IMR-90 (cell line): ENCODE measurements at regions not wholly inside any gene's neighbourhood (a gene's known extent, or its start where the extent isn't known, plus 50 kb on each side); places are given as distances from the start of the nearest gene placed in this dataset.
A peak's percentile ranks its signal among the peaks of the same experiment; 100 is the strongest.

ENCODE experiments used
- ATAC-seq: fragments of 200-7000 bp; cut with Tn5 transposase; 2 replicates; pipeline ENCODE4 v1.9.1; 2020; ENCODE audit warnings: low read depth, mild to moderate bottlenecking, moderate library complexity
- BruUV-seq: library from RNA; stranded (reverse); fragments of 400-500 nt; replicated peaks from 2 replicates; lab custom pipeline; 2021; lab: Mats Ljungman, UMichigan
- CTCF ChIA-PET: fragments of 300-600 bp; formaldehyde crosslinking; extraction: SDS; loops from one replicate; lab custom pipeline; 2021; ENCODE audit warnings: antibody characterized with exemption; lab: Yijun Ruan, JAX
- POLR2A ChIA-PET: fragments of 300-600 bp; sonication (Branson Sonifier 250); formaldehyde crosslinking; loops from one replicate; lab custom pipeline; 2022; ENCODE audit warnings: antibody characterized with exemption; ENCODE audit not compliant: unreplicated experiment; lab: Charles Lee
- DNase-seq: peaks from one replicate; pipeline ENCODE4 v3.0.0; 2013
- H2AFZ ChIP-seq: replicated peaks from 2 replicates; pipeline ENCODE3; 2013; ENCODE audit warnings: low read length, mild to moderate bottlenecking; ENCODE audit not compliant: poor library complexity
- H2AK5ac ChIP-seq: 2 replicates; pipeline ENCODE4 v1.6.1; 2013; ENCODE audit warnings: low read depth, low read length, inconsistent platforms
- H2AK9ac ChIP-seq: replicated peaks from 2 replicates; pipeline ENCODE3; 2013; ENCODE audit warnings: mild to moderate bottlenecking, low read depth, low read length, moderate library complexity; ENCODE audit not compliant: poor library complexity
- H2BK120ac ChIP-seq: 2 replicates; pipeline ENCODE4 v1.6.1; 2013; ENCODE audit warnings: low read depth, low read length, inconsistent platforms
- H2BK15ac ChIP-seq: 3 replicates; pipeline ENCODE4 v1.6.1; 2013; ENCODE audit warnings: low read depth, low read length, inconsistent platforms
- H2BK20ac ChIP-seq: 2 replicates; pipeline ENCODE4 v1.6.1; 2013; ENCODE audit warnings: low read depth, mild to moderate bottlenecking, inconsistent platforms, low read length, moderate library complexity
- H2BK5ac ChIP-seq: 2 replicates; pipeline ENCODE4 v1.6.1; 2013; ENCODE audit warnings: mild to moderate bottlenecking, low read depth, low read length, inconsistent platforms; ENCODE audit not compliant: poor library complexity, severe bottlenecking
- H3K14ac ChIP-seq: replicated peaks from 2 replicates; pipeline ENCODE4 v1.6.1; 2013; ENCODE audit warnings: low read depth, low read length, inconsistent platforms
- H3K18ac ChIP-seq: 2 replicates; pipeline ENCODE4 v1.6.1; 2013; ENCODE audit warnings: low read depth, low read length, control low read depth
- H3K23ac ChIP-seq: 2 replicates; pipeline ENCODE4 v1.6.1; 2013; ENCODE audit warnings: low read depth, low read length, inconsistent platforms
- H3K27ac ChIP-seq: 2 replicates; pipeline ENCODE4 v1.5.1; 2013; ENCODE audit warnings: mild to moderate bottlenecking, control low read depth, low read length; ENCODE audit not compliant: insufficient read depth
- H3K27me3 ChIP-seq: 2 replicates; pipeline ENCODE4 v1.6.1; 2013; ENCODE audit warnings: low read length; ENCODE audit not compliant: control insufficient read depth, insufficient read depth
- H3K36me3 ChIP-seq: 2 replicates; pipeline ENCODE4 v1.6.1; 2013; ENCODE audit warnings: low read length, mixed read lengths; ENCODE audit not compliant: control insufficient read depth, insufficient read depth
- H3K4ac ChIP-seq: 2 replicates; pipeline ENCODE4 v1.6.1; 2013; ENCODE audit warnings: low read depth, low read length, inconsistent platforms
- H3K4me1 ChIP-seq: 2 replicates; pipeline ENCODE4 v1.6.1; 2013; ENCODE audit warnings: low read length, mixed read lengths; ENCODE audit not compliant: control insufficient read depth, insufficient read depth
- H3K4me2 ChIP-seq: 2 replicates; pipeline ENCODE4 v1.6.1; 2013; ENCODE audit warnings: low read depth, mild to moderate bottlenecking, control low read depth, low read length, moderate library complexity
- H3K4me3 ChIP-seq: 2 replicates; pipeline ENCODE4 v1.5.1; 2013; ENCODE audit warnings: low read depth, mild to moderate bottlenecking, control low read depth, low read length, moderate library complexity; ENCODE audit not compliant: insufficient read depth
- H3K56ac ChIP-seq: 2 replicates; pipeline ENCODE4 v1.6.1; 2013; ENCODE audit warnings: low read length, inconsistent platforms; ENCODE audit not compliant: insufficient read depth; ENCODE audit errors: extremely low read depth
- H3K79me1 ChIP-seq, 2 experiments: 2 replicates each; pipeline ENCODE4 v1.6.1; 2013; ENCODE audit warnings: low read length in 2 of 2, inconsistent platforms in 1 of 2, low read depth in 1 of 2
- H3K9ac ChIP-seq: 2 replicates; pipeline ENCODE4 v1.6.1; 2013; ENCODE audit warnings: low read depth, low read length, control low read depth
- H3K9me1 ChIP-seq: 2 replicates; pipeline ENCODE4 v1.6.1; 2013; ENCODE audit warnings: low read length, inconsistent platforms; ENCODE audit not compliant: insufficient read depth
- H3K9me3 ChIP-seq: 2 replicates; pipeline ENCODE4 v1.6.1; 2013; ENCODE audit warnings: low read length; ENCODE audit not compliant: control insufficient read depth, insufficient read depth
- H4K20me1 ChIP-seq: 2 replicates; pipeline ENCODE4 v1.6.1; 2013; ENCODE audit warnings: low read length, inconsistent platforms; ENCODE audit not compliant: insufficient read depth
- H4K5ac ChIP-seq: 2 replicates; pipeline ENCODE4 v1.6.1; 2013; ENCODE audit warnings: mild to moderate bottlenecking, low read depth, low read length, control low read depth
- H4K8ac ChIP-seq, 2 experiments: 2 replicates each; pipeline ENCODE4 v1.6.1; 2013; ENCODE audit warnings: low read depth in 2 of 2, low read length in 2 of 2, control low read depth in 1 of 2, inconsistent platforms in 1 of 2
- H4K91ac ChIP-seq: 2 replicates; pipeline ENCODE4 v1.6.1; 2013; ENCODE audit warnings: low read depth, low read length, inconsistent platforms; ENCODE audit not compliant: insufficient read depth
- BHLHE40 ChIP-seq: fragments of 150-350 bp; IDR thresholded peaks from 2 replicates; pipeline ENCODE4 v1.6.1; 2016; ENCODE audit warnings: mild to moderate bottlenecking, low read depth, low read length
- CEBPB ChIP-seq: IDR thresholded peaks from 2 replicates; pipeline ENCODE4 v1.6.1; 2012; ENCODE audit warnings: low read depth, low read length, improper control_type of control experiment
- FOS ChIP-seq: fragments of 150-350 bp; IDR thresholded peaks from 2 replicates; pipeline ENCODE4 v1.6.1; 2016; ENCODE audit warnings: low read depth, low read length
- MAZ ChIP-seq: IDR thresholded peaks from 2 replicates; pipeline ENCODE4 v1.6.1; 2012; ENCODE audit warnings: low read depth, mild to moderate bottlenecking, low read length, improper control_type of control experiment, moderate library complexity, borderline replicate concordance
- MXI1 ChIP-seq: IDR thresholded peaks from 2 replicates; pipeline ENCODE4 v1.6.1; 2012; ENCODE audit warnings: low read depth, mild to moderate bottlenecking, low read length, moderate library complexity, borderline replicate concordance
- RCOR1 ChIP-seq: IDR thresholded peaks from 2 replicates; pipeline ENCODE4 v1.6.1; 2012; ENCODE audit warnings: mild to moderate bottlenecking, low read length, improper control_type of control experiment; ENCODE audit not compliant: insufficient replicate concordance
- RFX5 ChIP-seq: IDR thresholded peaks from 2 replicates; pipeline ENCODE4 v1.8.0; 2012; ENCODE audit warnings: low read depth, mild to moderate bottlenecking, low read length, moderate library complexity
- WGBS, 2 experiments: methylation state at CpG; one replicate each; pipeline versions ENCODE4 v1.1.5 to v1.1.7; 2013; ENCODE audit warnings: missing lambda C conversion rate in 2 of 2; ENCODE audit not compliant: insufficient read length in 1 of 2; ENCODE audit errors: extremely low coverage in 2 of 2; 5-methylcytosine and 5-hydroxymethylcytosine counted together
- dilution Hi-C: fragments of 300-500 bp; cut with HindIII; formaldehyde crosslinking; loops from one replicate; pipeline ENCODE4 v1.14.3; 2018; ENCODE audit warnings: low sequenced_read_pairs; ENCODE audit not compliant: unreplicated experiment
- in situ Hi-C: fragments of 300-500 bp; cut with MboI; formaldehyde crosslinking; loops from 3 replicates; pipeline ENCODE4 v1.14.3; 2019; ENCODE audit warnings: low sequenced_read_pairs, inconsistent platforms, mixed read lengths
- intact Hi-C: fragments of 100-400 bp; cut with micrococcal nuclease; formaldehyde crosslinking; loops from 2 replicates; pipeline ENCODE4 v1.10.0; 2022
- TF ChIP-seq, protein P1 (sequence below): fragments of 150-350 bp; IDR thresholded peaks from 2 replicates; pipeline ENCODE4 v1.6.1; 2016; ENCODE audit warnings: low read depth, mild to moderate bottlenecking, low read length, moderate library complexity, borderline replicate concordance
- TF ChIP-seq, protein P2 (sequence below): conservative IDR thresholded peaks from 2 replicates; pipeline ENCODE4 v1.5.1; 2012; ENCODE audit warnings: mild to moderate bottlenecking, low read depth, low read length, improper control_type of control experiment

DNA sequence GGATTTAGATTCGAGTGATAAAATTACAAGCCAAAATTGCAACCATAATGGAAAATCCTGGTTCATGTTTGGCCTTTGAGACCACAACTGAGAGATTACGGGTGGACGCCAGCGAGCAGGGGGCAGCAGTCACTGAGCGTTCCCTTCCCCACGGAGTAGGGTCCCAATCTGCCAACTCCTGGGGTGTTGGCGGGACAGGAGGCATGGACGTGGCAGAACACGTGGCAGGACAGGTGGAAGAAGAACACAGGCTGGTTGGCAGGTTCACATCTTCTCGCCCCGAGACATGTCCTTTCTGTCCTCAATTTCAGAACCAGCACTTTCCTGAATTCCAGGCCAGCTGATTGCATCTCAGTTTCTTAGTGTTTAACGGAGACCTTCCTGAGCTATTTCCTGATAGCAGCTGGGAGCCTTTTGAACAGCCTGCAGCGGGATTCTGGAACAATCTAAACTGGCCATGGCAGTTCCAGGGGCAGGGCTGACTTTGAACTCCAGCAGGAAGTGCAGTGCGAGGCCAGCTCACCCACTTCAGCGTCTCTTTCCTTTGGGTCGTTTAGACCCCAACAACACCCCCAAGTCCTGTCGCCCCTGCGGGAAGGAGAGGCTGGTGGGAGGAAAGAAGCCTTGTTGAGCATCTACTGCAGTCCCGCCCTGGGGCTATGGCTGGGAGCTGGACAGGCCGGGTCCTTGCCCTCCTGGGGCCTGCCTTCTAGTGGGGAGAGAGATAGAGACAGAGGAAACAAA lies 159.1 kb upstream of the FOXF1 start:
- POLR2A ChIA-PET: no interaction called here

More for the DNA sequence above, 159.1 kb upstream of the FOXF1 start:
- Histone ChIP-seq H4K20me1 (no peaks in the 10 kb centered on the region), H4K8ac (peak overlapping the region; percentile 25 to 51; a peak in 2 of 4 replicates), H2BK20ac (peak overlapping the region; percentile 78), H2AFZ (peak overlapping the region; percentile 47), H2BK15ac (peak overlapping the region; percentile 94; the same call in 2 of the 3 replicates), H3K9ac (no peak overlapping the region), H3K79me1 (peaks cover 0 to 20% of the 10 kb centered on the region in 2 experiments; a peak in 2 of 4 replicates), H3K36me3 (no peaks in the 10 kb centered on the region), H4K91ac (peak overlapping the region; percentile 80), H3K4me1 (peaks cover 32% of the 10 kb centered on the region), H2BK120ac (peak overlapping the region; percentile 82), H2AK9ac (peak overlapping the region; percentile 66), H3K4ac (peak overlapping the region; percentile 88), H3K23ac (no peak overlapping the region), H3K9me3 (peaks cover 4% of the 10 kb centered on the region), H3K56ac (no peak overlapping the region), H3K9me1 (peaks cover 22% of the 10 kb centered on the region), H3K14ac (0 out of 2 replicates have a peak overlapping the region, but pooled peaks have one; percentile 31), H3K4me3 (no peak overlapping the region), H4K5ac (peak overlapping the region; percentile 7), H3K27ac (0 out of 2 replicates have a peak overlapping the region, but pooled peaks have one; percentile 17), H2BK5ac (peak overlapping the region; percentile 47), H3K4me2 (no peak overlapping the region), H3K18ac (0 out of 2 replicates have a peak overlapping the region, but pooled peaks have one; percentile 48), H3K27me3 (no peaks in the 10 kb centered on the region), H2AK5ac (peak overlapping the region; percentile 96)
- WGBS, 2 experiments: 86% methylated on average over 12 of the region's 20 CpGs; no CpG with 5 or more reads in 1 of the 2 experiments
- CTCF ChIA-PET: no interaction called here
- intact Hi-C loops (no loop called here), dilution Hi-C loops (no loop called here), in situ Hi-C loops (no loop called here)
- BruUV-seq: no TSS peak
- DNase-seq: no peak
- no peak for ATAC-seq
- no peak for TF ChIP-seq FOS
- no peak for TF ChIP-seq MXI1
- no peak for TF ChIP-seq CEBPB
- TF ChIP-seq, protein P1, sequence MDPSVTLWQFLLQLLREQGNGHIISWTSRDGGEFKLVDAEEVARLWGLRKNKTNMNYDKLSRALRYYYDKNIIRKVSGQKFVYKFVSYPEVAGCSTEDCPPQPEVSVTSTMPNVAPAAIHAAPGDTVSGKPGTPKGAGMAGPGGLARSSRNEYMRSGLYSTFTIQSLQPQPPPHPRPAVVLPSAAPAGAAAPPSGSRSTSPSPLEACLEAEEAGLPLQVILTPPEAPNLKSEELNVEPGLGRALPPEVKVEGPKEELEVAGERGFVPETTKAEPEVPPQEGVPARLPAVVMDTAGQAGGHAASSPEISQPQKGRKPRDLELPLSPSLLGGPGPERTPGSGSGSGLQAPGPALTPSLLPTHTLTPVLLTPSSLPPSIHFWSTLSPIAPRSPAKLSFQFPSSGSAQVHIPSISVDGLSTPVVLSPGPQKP: no peak
- TF ChIP-seq BHLHE40: no peak
- TF ChIP-seq, protein P2, sequence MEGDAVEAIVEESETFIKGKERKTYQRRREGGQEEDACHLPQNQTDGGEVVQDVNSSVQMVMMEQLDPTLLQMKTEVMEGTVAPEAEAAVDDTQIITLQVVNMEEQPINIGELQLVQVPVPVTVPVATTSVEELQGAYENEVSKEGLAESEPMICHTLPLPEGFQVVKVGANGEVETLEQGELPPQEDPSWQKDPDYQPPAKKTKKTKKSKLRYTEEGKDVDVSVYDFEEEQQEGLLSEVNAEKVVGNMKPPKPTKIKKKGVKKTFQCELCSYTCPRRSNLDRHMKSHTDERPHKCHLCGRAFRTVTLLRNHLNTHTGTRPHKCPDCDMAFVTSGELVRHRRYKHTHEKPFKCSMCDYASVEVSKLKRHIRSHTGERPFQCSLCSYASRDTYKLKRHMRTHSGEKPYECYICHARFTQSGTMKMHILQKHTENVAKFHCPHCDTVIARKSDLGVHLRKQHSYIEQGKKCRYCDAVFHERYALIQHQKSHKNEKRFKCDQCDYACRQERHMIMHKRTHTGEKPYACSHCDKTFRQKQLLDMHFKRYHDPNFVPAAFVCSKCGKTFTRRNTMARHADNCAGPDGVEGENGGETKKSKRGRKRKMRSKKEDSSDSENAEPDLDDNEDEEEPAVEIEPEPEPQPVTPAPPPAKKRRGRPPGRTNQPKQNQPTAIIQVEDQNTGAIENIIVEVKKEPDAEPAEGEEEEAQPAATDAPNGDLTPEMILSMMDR: no peak
- no peak for TF ChIP-seq RCOR1
- no peak for TF ChIP-seq MAZ
- no peak for TF ChIP-seq RFX5
